ENCODE measurements at regions not wholly inside any gene's neighbourhood (a gene's known extent, or its start where the extent isn't known, plus 50 kb on each side); places are given as distances from the start of the nearest gene placed in this dataset.

- TF ChIP-seq CEBPB (IDR thresholded peaks at IDR 0.05) (no peak), EP300 (IDR thresholded peaks at IDR 0.05; ENCODE audit: borderline replicate concordance) (no peak), NFIC (IDR thresholded peaks at IDR 0.05) (no peak)
Measured at GRCh38 chr2:847669-848068, 103.0 kb upstream of the SNTG2 start.

- no peak for TF ChIP-seq USF1 (IDR thresholded peaks at IDR 0.05)
- no peak for TF ChIP-seq REST (IDR thresholded peaks at IDR 0.05; ENCODE audit: low read depth)
- no peak for TF ChIP-seq TCF12 (IDR thresholded peaks at IDR 0.05; ENCODE audit: low read depth)
- no peak for TF ChIP-seq TEAD4 (IDR thresholded peaks at IDR 0.05)
- no peak for TF ChIP-seq CEBPB (IDR thresholded peaks at IDR 0.05)
Measured at GRCh38 chr2:844715-845114, 105.9 kb upstream of the SNTG2 start.

- TF ChIP-seq REST (IDR thresholded peaks at IDR 0.05; ENCODE audit: low read depth) (no peak), TCF12 (IDR thresholded peaks at IDR 0.05; ENCODE audit: low read depth) (no peak), EGR1 (IDR thresholded peaks at IDR 0.05) (no peak), NFIC (IDR thresholded peaks at IDR 0.05) (no peak), CEBPB (IDR thresholded peaks at IDR 0.05) (no peak), ZBTB7A (IDR thresholded peaks at IDR 0.05; ENCODE audit: low read depth) (no peak), EP300 (IDR thresholded peaks at IDR 0.05; ENCODE audit: borderline replicate concordance) (no peak), TAF1 (IDR thresholded peaks at IDR 0.05; ENCODE audit: low read depth) (no peak), MAX (IDR thresholded peaks at IDR 0.05) (no peak), USF1 (IDR thresholded peaks at IDR 0.05) (no peak), RAD21 (IDR thresholded peaks at IDR 0.05; ENCODE audit: low read depth) (no peak), CREB1 (IDR thresholded peaks at IDR 0.05; ENCODE audit: low read depth) (no peak), FOXM1 (IDR thresholded peaks at IDR 0.05; ENCODE audit: borderline replicate concordance, low read depth) (no peak), YY1 (IDR thresholded peaks at IDR 0.05; ENCODE audit: low read depth) (no peak)
Measured at GRCh38 chr2:842151-842803, 108.4 kb upstream of the SNTG2 start.

- TF ChIP-seq ZBTB7A (IDR thresholded peaks at IDR 0.05; ENCODE audit: low read depth) (no peak), MAX (IDR thresholded peaks at IDR 0.05) (no peak), EGR1 (IDR thresholded peaks at IDR 0.05) (no peak), TEAD4 (IDR thresholded peaks at IDR 0.05) (no peak), RAD21 (IDR thresholded peaks at IDR 0.05; ENCODE audit: low read depth) (no peak), REST (IDR thresholded peaks at IDR 0.05; ENCODE audit: low read depth) (no peak), TAF1 (IDR thresholded peaks at IDR 0.05; ENCODE audit: low read depth) (no peak), YY1 (IDR thresholded peaks at IDR 0.05; ENCODE audit: low read depth) (no peak), USF1 (IDR thresholded peaks at IDR 0.05) (no peak), FOXM1 (IDR thresholded peaks at IDR 0.05; ENCODE audit: borderline replicate concordance, low read depth) (no peak), NFIC (IDR thresholded peaks at IDR 0.05) (no peak), TCF12 (IDR thresholded peaks at IDR 0.05; ENCODE audit: low read depth) (no peak), CREB1 (IDR thresholded peaks at IDR 0.05; ENCODE audit: low read depth) (no peak), CEBPB (IDR thresholded peaks at IDR 0.05) (no peak), EP300 (IDR thresholded peaks at IDR 0.05; ENCODE audit: borderline replicate concordance) (no peak)
Measured at GRCh38 chr2:841036-841435, 109.6 kb upstream of the SNTG2 start.
